Activated naive CD4-positive, alpha-beta T cell treated with anti-CD3 and anti-CD28 coated beads, Interleukin-2, amount 10 ng/mL, durations not matched to agents 7 days and 5 days (primary cell): ENCODE measurements at regions not wholly inside any gene's neighbourhood (a gene's known extent, or its start where the extent isn't known, plus 50 kb on each side); places are given as distances from the start of the nearest gene placed in this dataset.

Source experiments
- CTCF ChIA-PET: fragments of 350-600 bp; sonication (Branson Sonifier 250); formaldehyde crosslinking; loops from one replicate; lab custom pipeline; 2021; ENCODE audit warnings: antibody characterized with exemption; lab: Charles Lee
- DNase-seq: peaks from one replicate; pipeline ENCODE4 v3.0.0-alpha.2; 2020
- H3K27ac Mint-ChIP-seq: one replicate; pipeline ENCODE4 v1.8.0; 2021; ENCODE audit warnings: mild to moderate bottlenecking, moderate library complexity, mixed read lengths
- H3K27me3 Mint-ChIP-seq: one replicate; pipeline ENCODE4 v1.8.0; 2021; ENCODE audit warnings: mild to moderate bottlenecking, mixed read lengths
- H3K36me3 Mint-ChIP-seq: one replicate; pipeline ENCODE4 v1.8.0; 2021; ENCODE audit warnings: mixed read lengths
- H3K4me1 Mint-ChIP-seq: one replicate; pipeline ENCODE4 v1.8.0; 2021; ENCODE audit warnings: mixed read lengths
- H3K4me3 Mint-ChIP-seq: one replicate; pipeline ENCODE4 v1.8.0; 2021; ENCODE audit warnings: mild to moderate bottlenecking, moderate library complexity, mixed read lengths
- H3K9me3 Mint-ChIP-seq: one replicate; pipeline ENCODE4 v1.8.0; 2021; ENCODE audit warnings: mixed read lengths

GRCh38 chr2:16010011-16010410 is 69.7 kb downstream of the MYCN start:
- CTCF ChIA-PET, result no interaction called here
- Mint-ChIP-seq H3K27me3 (peaks cover 3% of the 10 kb centered on the region), H3K4me1 (no peaks in the 10 kb centered on the region), H3K9me3 (no peaks in the 10 kb centered on the region), H3K27ac (no peak overlapping the region), H3K36me3 (no peaks in the 10 kb centered on the region), H3K4me3 (no peak overlapping the region)
- DNase-seq, result no peak

GRCh38 chr2:16009560-16009959 is 69.2 kb downstream of the MYCN start:
- no peaks in the 10 kb centered on the region for H3K4me1 Mint-ChIP-seq
- no peaks in the 10 kb centered on the region for H3K9me3 Mint-ChIP-seq
- CTCF ChIA-PET, result no interaction called here
- H3K27ac Mint-ChIP-seq, result no peak overlapping the region
- H3K36me3 Mint-ChIP-seq, result no peaks in the 10 kb centered on the region
- no peak overlapping the region for H3K4me3 Mint-ChIP-seq
- DNase-seq, result no peak
- peaks cover 3% of the 10 kb centered on the region for H3K27me3 Mint-ChIP-seq

GRCh38 chr2:16008856-16009255 is 68.5 kb downstream of the MYCN start:
- no peak for DNase-seq
- no peak overlapping the region for H3K4me3 Mint-ChIP-seq
- no peak overlapping the region for H3K27ac Mint-ChIP-seq
- CTCF ChIA-PET, result no interaction called here
- H3K27me3 Mint-ChIP-seq, result peaks cover 3% of the 10 kb centered on the region
- H3K36me3 Mint-ChIP-seq, result no peaks in the 10 kb centered on the region
- H3K9me3 Mint-ChIP-seq, result no peaks in the 10 kb centered on the region
- H3K4me1 Mint-ChIP-seq, result no peaks in the 10 kb centered on the region

- Mint-ChIP-seq H3K9me3 (no peaks in the 10 kb centered on the region), H3K4me3 (no peak overlapping the region), H3K27ac (no peak overlapping the region), H3K27me3 (peaks cover 3% of the 10 kb centered on the region), H3K4me1 (no peaks in the 10 kb centered on the region), H3K36me3 (no peaks in the 10 kb centered on the region)
- no peak for DNase-seq
- CTCF ChIA-PET, result no interaction called here
Measured at GRCh38 chr2:16008331-16008850, 68.0 kb downstream of the MYCN start.

- H3K36me3 Mint-ChIP-seq, result no peaks in the 10 kb centered on the region
- H3K4me1 Mint-ChIP-seq, result no peaks in the 10 kb centered on the region
- H3K27ac Mint-ChIP-seq, result no peak overlapping the region
- DNase-seq, result no peak
- no peak overlapping the region for H3K4me3 Mint-ChIP-seq
- CTCF ChIA-PET, result no interaction called here
- H3K9me3 Mint-ChIP-seq, result no peaks in the 10 kb centered on the region
- peaks cover 3% of the 10 kb centered on the region for H3K27me3 Mint-ChIP-seq
Measured at GRCh38 chr2:16007167-16007934, 67.0 kb downstream of the MYCN start.

- Mint-ChIP-seq H3K27me3 (peaks cover 3% of the 10 kb centered on the region), H3K4me3 (no peak overlapping the region), H3K27ac (no peak overlapping the region), H3K9me3 (no peaks in the 10 kb centered on the region), H3K36me3 (no peaks in the 10 kb centered on the region), H3K4me1 (no peaks in the 10 kb centered on the region)
- DNase-seq, result no peak
- CTCF ChIA-PET, result no interaction called here
Measured at GRCh38 chr2:16006537-16007166, 66.3 kb downstream of the MYCN start.

- Mint-ChIP-seq H3K27me3 (peaks cover 3% of the 10 kb centered on the region), H3K4me1 (no peaks in the 10 kb centered on the region), H3K27ac (no peak overlapping the region), H3K4me3 (no peak overlapping the region), H3K9me3 (no peaks in the 10 kb centered on the region), H3K36me3 (no peaks in the 10 kb centered on the region)
- no peak for DNase-seq
- CTCF ChIA-PET, result no interaction called here
Measured at GRCh38 chr2:16005816-16006536, 65.6 kb downstream of the MYCN start.

GRCh38 chr2:16005389-16005788 is 65.0 kb downstream of the MYCN start:
- Mint-ChIP-seq H3K36me3 (no peaks in the 10 kb centered on the region), H3K4me1 (no peaks in the 10 kb centered on the region), H3K9me3 (no peaks in the 10 kb centered on the region), H3K27me3 (peaks cover 3% of the 10 kb centered on the region), H3K4me3 (no peak overlapping the region), H3K27ac (no peak overlapping the region)
- CTCF ChIA-PET, result no interaction called here
- no peak for DNase-seq

GRCh38 chr2:16003809-16004208 is 63.5 kb downstream of the MYCN start:
- CTCF ChIA-PET, result no interaction called here
- Mint-ChIP-seq H3K27me3 (peaks cover 3% of the 10 kb centered on the region), H3K9me3 (no peaks in the 10 kb centered on the region), H3K4me3 (no peak overlapping the region), H3K27ac (no peak overlapping the region), H3K36me3 (no peaks in the 10 kb centered on the region), H3K4me1 (no peaks in the 10 kb centered on the region)
- no peak for DNase-seq

GRCh38 chr2:16003152-16003551 is 62.8 kb downstream of the MYCN start:
- Mint-ChIP-seq H3K36me3 (no peaks in the 10 kb centered on the region), H3K27ac (no peak overlapping the region), H3K4me1 (no peaks in the 10 kb centered on the region), H3K4me3 (no peak overlapping the region), H3K27me3 (peaks cover 3% of the 10 kb centered on the region), H3K9me3 (no peaks in the 10 kb centered on the region)
- no peak for DNase-seq
- CTCF ChIA-PET, result no interaction called here

GRCh38 chr2:16002575-16002974 is 62.2 kb downstream of the MYCN start:
- Mint-ChIP-seq H3K4me1 (no peaks in the 10 kb centered on the region), H3K9me3 (no peaks in the 10 kb centered on the region), H3K4me3 (no peak overlapping the region), H3K27ac (no peak overlapping the region), H3K36me3 (no peaks in the 10 kb centered on the region), H3K27me3 (peaks cover 3% of the 10 kb centered on the region)
- CTCF ChIA-PET, result interaction anchor here (0.6 kb wide), 1 partner anchor 438 kb away, joined by 3 read pairs; no protein-coding TSS in a partner anchor
- no peak for DNase-seq

GRCh38 chr2:16002144-16002543 is 61.8 kb downstream of the MYCN start:
- Mint-ChIP-seq H3K9me3 (no peaks in the 10 kb centered on the region), H3K4me1 (no peaks in the 10 kb centered on the region), H3K36me3 (no peaks in the 10 kb centered on the region), H3K4me3 (no peak overlapping the region), H3K27ac (no peak overlapping the region), H3K27me3 (no peaks in the 10 kb centered on the region)
- DNase-seq, result no peak
- CTCF ChIA-PET, result interaction anchor here (0.6 kb wide), 1 partner anchor 439 kb away, joined by 3 read pairs; no protein-coding TSS in a partner anchor

GRCh38 chr2:16000642-16001041 is 60.3 kb downstream of the MYCN start:
- no peak overlapping the region for H3K4me3 Mint-ChIP-seq
- DNase-seq, result no peak
- no peaks in the 10 kb centered on the region for H3K27me3 Mint-ChIP-seq
- no peaks in the 10 kb centered on the region for H3K4me1 Mint-ChIP-seq
- CTCF ChIA-PET, result no interaction called here
- no peaks in the 10 kb centered on the region for H3K36me3 Mint-ChIP-seq
- H3K27ac Mint-ChIP-seq, result no peak overlapping the region
- no peaks in the 10 kb centered on the region for H3K9me3 Mint-ChIP-seq

- Mint-ChIP-seq H3K27me3 (peaks cover 2% of the 10 kb centered on the region), H3K27ac (no peak overlapping the region), H3K4me1 (no peaks in the 10 kb centered on the region), H3K4me3 (no peak overlapping the region), H3K36me3 (no peaks in the 10 kb centered on the region), H3K9me3 (no peaks in the 10 kb centered on the region)
- DNase-seq, result no peak
- CTCF ChIA-PET, result no interaction called here
Measured at GRCh38 chr2:15999596-16000469, 59.5 kb downstream of the MYCN start.
